B cell (primary cell): ENCODE measurements at regions not wholly inside any gene's neighbourhood (a gene's known extent, or its start where the extent isn't known, plus 50 kb on each side); places are given as distances from the start of the nearest gene placed in this dataset.

ENCODE experiments used
- ATAC-seq: fragments of 200-7000 bp; cut with Tn5 transposase; one replicate; pipeline ENCODE4 v1.10.0; 2021; ENCODE audit warnings: low read depth, mild to moderate bottlenecking, moderate number of reproducible peaks, moderate library complexity
- CTCF ChIA-PET: fragments of 350-600 bp; sonication (Branson Sonifier 250); formaldehyde crosslinking; loops from one replicate; lab custom pipeline; 2021; ENCODE audit warnings: antibody characterized with exemption, inconsistent platforms; lab: Charles Lee
- POLR2A ChIA-PET: fragments of 350-600 bp; sonication (Branson Sonifier 250); formaldehyde crosslinking; loops from one replicate; lab custom pipeline; 2021; ENCODE audit warnings: antibody characterized with exemption; lab: Charles Lee
- DNase-seq: peaks from one replicate; pipeline ENCODE4 v3.0.0; 2013
- H2AFZ ChIP-seq: 2 replicates; pipeline ENCODE4 v1.6.1; 2012; ENCODE audit warnings: mild to moderate bottlenecking, low read depth, low read length; ENCODE audit not compliant: insufficient read depth, poor library complexity, severe bottlenecking
- H3K27ac ChIP-seq, 2 donors: 1 replicate in 1 of 2; 2 replicates in 1 of 2; pipeline ENCODE4 v1.5.1; 2012 to 2013; ENCODE audit warnings: low read length in 2 of 2, mild to moderate bottlenecking in 2 of 2, moderate library complexity in 1 of 2
- H3K27me3 ChIP-seq, 4 experiments: fragments of 200-600 bp in 1 of 4; sonication (generic) in 1 of 4; replicated peaks in 1 of 4; 1 replicate in 2 of 4; 2 replicates in 2 of 4; pipeline versions ENCODE4 v1.6.1 to v1.7.0; 2013 to 2016; ENCODE audit warnings: low read length in 3 of 4, mild to moderate bottlenecking in 2 of 4, mixed read lengths in 1 of 4, moderate library complexity in 1 of 4; ENCODE audit not compliant: insufficient read depth in 4 of 4, control insufficient read depth in 3 of 4; ENCODE audit errors: control extremely low read depth in 1 of 4
- H3K36me3 ChIP-seq, 2 experiments: replicated peaks in 1 of 2; 1 replicate in 1 of 2; 2 replicates in 1 of 2; pipeline versions ENCODE4 v1.6.1 to v1.7.1; 2013; ENCODE audit warnings: low read length in 1 of 2; ENCODE audit not compliant: insufficient read depth in 2 of 2, control insufficient read depth in 1 of 2; ENCODE audit errors: control extremely low read depth in 1 of 2, extremely low read depth in 1 of 2
- H3K4me1 ChIP-seq, 2 donors: fragments of 200-600 bp in 1 of 2; sonication (generic) in 1 of 2; 1 replicate in 1 of 2; 2 replicates in 1 of 2; pipeline versions ENCODE4 v1.5.1 to v1.6.1; 2013 to 2017; ENCODE audit warnings: low read length in 2 of 2; ENCODE audit not compliant: control insufficient read depth in 2 of 2, insufficient read depth in 2 of 2
- H3K4me2 ChIP-seq: replicated peaks from 2 replicates; pipeline ENCODE3; 2012; ENCODE audit warnings: mild to moderate bottlenecking, low read depth, low read length; ENCODE audit not compliant: poor library complexity, severe bottlenecking
- H3K4me3 ChIP-seq, 5 experiments: fragments of 200-600 bp in 1 of 5; sonication (generic) in 1 of 5; 1 replicate in 3 of 5; 2 replicates in 2 of 5; pipeline versions ENCODE4 v1.5.1 to v1.7.0; 2011 to 2016; ENCODE audit warnings: low read length in 4 of 5, mild to moderate bottlenecking in 4 of 5, low read depth in 2 of 5, control low read depth in 1 of 5, moderate library complexity in 1 of 5; ENCODE audit not compliant: insufficient read depth in 1 of 5; ENCODE audit errors: control extremely low read depth in 1 of 5, extremely low read depth in 1 of 5
- H3K79me2 ChIP-seq: fragments of 200-600 bp; sonication (generic); one replicate; pipeline ENCODE4 v1.6.0; 2016; ENCODE audit warnings: low read length; ENCODE audit not compliant: control insufficient read depth, insufficient read depth
- H3K9ac ChIP-seq: fragments of 200-600 bp; sonication (generic); 2 replicates; pipeline ENCODE4 v1.6.1; 2017; ENCODE audit warnings: mild to moderate bottlenecking, low read length, moderate library complexity
- H3K9me3 ChIP-seq, 3 donors: one replicate each; pipeline versions ENCODE4 v1.6.1 to v1.7.1; 2013; ENCODE audit warnings: low read length in 2 of 3; ENCODE audit not compliant: control insufficient read depth in 2 of 3, insufficient read depth in 1 of 3; ENCODE audit errors: control extremely low read depth in 1 of 3
- H4K20me1 ChIP-seq: 2 replicates; pipeline ENCODE4 v1.6.0; 2012; ENCODE audit warnings: mild to moderate bottlenecking, low read length; ENCODE audit not compliant: insufficient read depth, control insufficient read depth, poor library complexity, severe bottlenecking
- H3K27ac Mint-ChIP-seq: one replicate; pipeline ENCODE4 v1.8.0; 2021; ENCODE audit warnings: mixed read lengths
- H3K27me3 Mint-ChIP-seq: one replicate; pipeline ENCODE4 v1.8.0; 2021; ENCODE audit warnings: mixed read lengths
- H3K4me1 Mint-ChIP-seq: one replicate; pipeline ENCODE4 v1.8.0; 2021; ENCODE audit warnings: mixed read lengths
- H3K4me3 Mint-ChIP-seq: one replicate; pipeline ENCODE4 v1.8.0; 2021; ENCODE audit warnings: mixed read lengths
- H3K9me3 Mint-ChIP-seq: one replicate; pipeline ENCODE4 v1.8.0; 2022; ENCODE audit warnings: mixed read lengths; ENCODE audit not compliant: insufficient read depth
- CTCF ChIP-seq: fragments of 200-600 bp; IDR thresholded peaks from one replicate; pipeline ENCODE4 v1.8.0; 2022; ENCODE audit warnings: antibody characterized with exemption, mild to moderate bottlenecking
- EZH2 ChIP-seq: IDR thresholded peaks from 2 replicates; pipeline ENCODE4 v1.6.1; 2012; ENCODE audit warnings: borderline replicate concordance, low read depth, mild to moderate bottlenecking, moderate library complexity, low read length; ENCODE audit not compliant: insufficient read depth, poor library complexity, severe bottlenecking
- WGBS: methylation state at CpG from one replicate; pipeline ENCODE4 v1.1.5; 2013; ENCODE audit warnings: missing lambda C conversion rate; ENCODE audit not compliant: insufficient coverage; 5-methylcytosine and 5-hydroxymethylcytosine counted together
- intact Hi-C: fragments of 100-400 bp; cut with micrococcal nuclease; formaldehyde crosslinking; loops from one replicate; pipeline ENCODE4 v1.10.0; 2022

DNA sequence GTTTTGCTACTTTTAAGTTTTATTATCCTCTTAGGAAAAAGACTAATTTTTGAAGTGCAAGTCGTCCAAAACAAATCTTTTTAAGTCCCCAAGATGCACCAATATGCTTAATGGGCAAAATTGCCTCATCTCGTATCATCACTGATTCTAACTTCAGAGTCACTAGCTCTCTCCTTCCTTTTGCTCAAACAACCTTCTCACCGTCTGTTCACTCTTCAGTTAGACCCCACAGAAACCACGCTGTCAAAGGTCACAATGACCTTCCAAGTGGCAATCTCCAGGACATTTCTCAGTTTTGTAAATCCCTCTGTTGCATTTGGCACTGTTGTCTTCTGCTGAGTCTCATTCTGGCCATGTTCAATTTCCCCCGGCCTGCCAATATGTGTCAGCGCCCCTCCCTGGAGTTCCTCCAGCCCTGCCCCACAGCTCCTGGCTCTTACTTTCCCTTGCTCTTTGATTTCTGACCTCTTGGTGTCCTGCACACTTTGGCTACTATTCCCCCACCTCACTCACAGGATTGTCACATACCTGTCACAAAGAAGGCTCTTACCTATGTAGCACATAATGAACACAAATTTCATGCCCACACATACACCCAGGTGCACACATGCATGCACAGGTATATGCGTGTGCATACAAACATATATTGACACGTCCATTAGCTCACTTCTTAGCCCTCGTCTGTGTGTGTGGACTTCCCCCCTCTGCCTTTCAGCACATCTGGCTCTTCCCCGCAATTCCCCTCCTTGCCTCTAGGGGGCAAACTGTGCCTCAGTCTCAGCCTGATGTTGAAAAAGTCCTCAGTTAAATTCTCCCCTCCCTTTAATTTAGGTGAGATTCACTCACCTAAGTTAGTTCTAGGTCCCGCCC is 354.0 kb upstream of the DUSP10 start:
- POLR2A ChIA-PET: no interaction called here
- CTCF ChIA-PET: interaction anchor here (0.6 to 2.7 kb wide), 10 partner anchors 8 to 618 kb away, joined by 3 to 23 read pairs (median 4); no protein-coding TSS in a partner anchor
- H3K4me1 Mint-ChIP-seq: no peaks in the 10 kb centered on the region
- DNase-seq (peak; percentile 64), ATAC-seq (peak; percentile 71)
- 55% methylated on average over 11 of the region's 11 CpGs for WGBS
- TF ChIP-seq EZH2 (no peak), CTCF (peak; percentile 96)
- no peak overlapping the region for H3K27ac ChIP-seq
- intact Hi-C loops: no loop called here
- H2AFZ ChIP-seq: no peak overlapping the region
- no peak overlapping the region for H3K9ac ChIP-seq
- peaks cover 11% of the 10 kb centered on the region for H3K27me3 Mint-ChIP-seq
- no peaks in the 10 kb centered on the region for H3K36me3 ChIP-seq
- no peak overlapping the region for H3K4me3 ChIP-seq
- no peaks in the 10 kb centered on the region for H4K20me1 ChIP-seq
- H3K27ac Mint-ChIP-seq: no peak overlapping the region
- H3K27me3 ChIP-seq: no peaks in the 10 kb centered on the region
- H3K79me2 ChIP-seq: no peaks in the 10 kb centered on the region
- H3K9me3 Mint-ChIP-seq: no peaks in the 10 kb centered on the region
- H3K4me3 Mint-ChIP-seq: no peak overlapping the region
- H3K4me1 ChIP-seq: no peaks in the 10 kb centered on the region
- no peak overlapping the region for H3K4me2 ChIP-seq
- H3K9me3 ChIP-seq: no peaks in the 10 kb centered on the region

DNA sequence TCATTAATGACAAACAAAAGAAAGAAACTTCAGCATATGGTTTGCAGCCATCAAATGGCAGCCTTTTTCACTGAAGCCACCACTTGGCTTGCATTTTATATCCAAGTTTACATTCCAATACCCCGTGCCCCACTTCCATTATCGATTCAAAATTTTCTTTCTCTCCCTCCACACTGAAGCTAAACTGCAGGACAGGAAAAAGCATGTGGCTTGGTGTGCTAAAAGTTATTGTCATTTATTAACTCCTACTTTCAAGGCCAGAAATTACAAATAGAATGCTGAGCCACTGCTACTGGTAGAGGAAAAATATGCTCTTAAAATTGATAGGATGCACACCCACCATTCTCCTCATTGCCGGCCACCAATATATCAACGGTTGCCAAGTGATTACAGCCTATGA is 351.6 kb upstream of the DUSP10 start:
- intact Hi-C loops: no loop called here

More for the DNA sequence above, 351.6 kb upstream of the DUSP10 start:
- H3K4me1 Mint-ChIP-seq: no peaks in the 10 kb centered on the region
- ChIA-PET POLR2A (no interaction called here), CTCF (interaction anchor here (0.8 to 1.2 kb wide), 2 partner anchors 11 to 1330 kb away, joined by 3 read pairs; no protein-coding TSS in a partner anchor)
- no peak overlapping the region for H3K4me3 Mint-ChIP-seq
- no CpG with 5 or more reads among the region's 4 CpGs for WGBS
- H3K27me3 ChIP-seq: no peaks in the 10 kb centered on the region
- no peak overlapping the region for H2AFZ ChIP-seq
- DNase-seq (no peak), ATAC-seq (no peak)
- no peak overlapping the region for H3K27ac Mint-ChIP-seq
- no peak overlapping the region for H3K27ac ChIP-seq
- no peaks in the 10 kb centered on the region for H4K20me1 ChIP-seq
- no peaks in the 10 kb centered on the region for H3K9me3 Mint-ChIP-seq
- H3K36me3 ChIP-seq: no peaks in the 10 kb centered on the region
- no peaks in the 10 kb centered on the region for H3K9me3 ChIP-seq
- H3K4me2 ChIP-seq: no peak overlapping the region
- no peaks in the 10 kb centered on the region for H3K79me2 ChIP-seq
- H3K4me1 ChIP-seq: no peaks in the 10 kb centered on the region
- no peak for TF ChIP-seq EZH2
- TF ChIP-seq CTCF: no peak
- H3K27me3 Mint-ChIP-seq: peaks cover 11% of the 10 kb centered on the region
- H3K9ac ChIP-seq: no peak overlapping the region
- no peak overlapping the region for H3K4me3 ChIP-seq
